HEK293 (cell line): ENCODE measurements at regions not wholly inside any gene's neighbourhood (a gene's known extent, or its start where the extent isn't known, plus 50 kb on each side); places are given as distances from the start of the nearest gene placed in this dataset.

ENCODE experiments used
- CTCF ChIA-PET: fragments of 350-600 bp; formaldehyde crosslinking; extraction: SDS; loops from one replicate; lab custom pipeline; 2021; ENCODE audit warnings: antibody characterized with exemption; lab: Yijun Ruan, JAX
- POLR2A ChIA-PET: fragments of 300-600 bp; formaldehyde crosslinking; extraction: SDS; loops from one replicate; lab custom pipeline; 2020; ENCODE audit warnings: antibody characterized with exemption, inconsistent platforms; lab: Yijun Ruan, JAX
- H3K27ac ChIP-seq: fragments of 200-500 bp; sonication (Bioruptor generic); 2 replicates; pipeline ENCODE4 v1.5.1; 2014; ENCODE audit warnings: low read depth, low read length, control low read depth, inconsistent platforms; ENCODE audit errors: extremely low read depth
- H3K36me3 ChIP-seq, 2 experiments: fragments of 200-500 bp in 1 of 2; sonication (Bioruptor generic) in 1 of 2; 1 replicate in 1 of 2; 2 replicates in 1 of 2; pipeline ENCODE4 v1.5.1; 2014 to 2017; ENCODE audit warnings: inconsistent platforms in 2 of 2, low read length in 2 of 2; ENCODE audit not compliant: control insufficient read depth in 2 of 2, insufficient read depth in 1 of 2
- H3K4me1 ChIP-seq: fragments of 200-500 bp; sonication (Bioruptor generic); 2 replicates; pipeline ENCODE4 v1.5.1; 2014; ENCODE audit warnings: mild to moderate bottlenecking, low read length, inconsistent platforms; ENCODE audit not compliant: control insufficient read depth, insufficient read depth
- H3K4me3 ChIP-seq: 2 replicates; pipeline ENCODE4 v1.5.1; 2011; ENCODE audit warnings: low read depth, mild to moderate bottlenecking, control low read depth, low read length, moderate library complexity
- H3K9me3 ChIP-seq: fragments of 200-500 bp; sonication (Bioruptor generic); 2 replicates; pipeline ENCODE4 v1.5.1; 2014; ENCODE audit warnings: low read depth, low read length, inconsistent platforms; ENCODE audit not compliant: control insufficient read depth, insufficient read depth
- GLI2 ChIP-seq: fragments of 450-650 bp; formaldehyde crosslinking; IDR thresholded peaks from 2 replicates; pipeline ENCODE4; 2017; ENCODE audit warnings: missing biosample characterization, missing genetic modification characterization, low read depth, borderline replicate concordance
- MYNN ChIP-seq: fragments of 450-650 bp; formaldehyde crosslinking; IDR thresholded peaks from 2 replicates; pipeline ENCODE4 v1.5.1; 2016; ENCODE audit warnings: missing biosample characterization, missing genetic modification characterization, borderline replicate concordance
- PRDM1 ChIP-seq: fragments of 450-650 bp; formaldehyde crosslinking; IDR thresholded peaks from 2 replicates; pipeline ENCODE4; 2016; ENCODE audit warnings: missing biosample characterization, missing genetic modification characterization
- REST ChIP-seq: fragments of 450-650 bp; formaldehyde crosslinking; IDR thresholded peaks from 2 replicates; pipeline ENCODE4 v1.5.1; 2016; ENCODE audit warnings: missing biosample characterization, missing genetic modification characterization
- ZBTB21 ChIP-seq: fragments of 450-650 bp; formaldehyde crosslinking; IDR thresholded peaks from 2 replicates; pipeline ENCODE4 v1.5.1; 2017; ENCODE audit warnings: missing biosample characterization, missing genetic modification characterization
- ZNF138 ChIP-seq: fragments of 450-650 bp; formaldehyde crosslinking; IDR thresholded peaks from 2 replicates; pipeline ENCODE4 v1.5.1; 2016; ENCODE audit warnings: missing biosample characterization, missing genetic modification characterization, borderline replicate concordance
- ZNF221 ChIP-seq: fragments of 450-650 bp; formaldehyde crosslinking; IDR thresholded peaks from 2 replicates; pipeline ENCODE4 v1.5.1; 2017; ENCODE audit warnings: missing biosample characterization, missing genetic modification characterization, borderline replicate concordance
- ZNF248 ChIP-seq: fragments of 450-650 bp; formaldehyde crosslinking; IDR thresholded peaks from 2 replicates; pipeline ENCODE4 v1.5.1; 2017; ENCODE audit warnings: missing biosample characterization, missing genetic modification characterization
- ZNF394 ChIP-seq: fragments of 450-650 bp; formaldehyde crosslinking; IDR thresholded peaks from 2 replicates; pipeline ENCODE4 v1.5.1; 2016; ENCODE audit warnings: missing biosample characterization, missing genetic modification characterization, mild to moderate bottlenecking, moderate library complexity, borderline replicate concordance
- ZNF398 ChIP-seq: fragments of 450-650 bp; formaldehyde crosslinking; IDR thresholded peaks from 2 replicates; pipeline ENCODE4 v1.5.1; 2017; ENCODE audit warnings: missing biosample characterization, missing genetic modification characterization
- ZNF423 ChIP-seq: fragments of 450-650 bp; formaldehyde crosslinking; IDR thresholded peaks from 2 replicates; pipeline ENCODE4 v1.5.1; 2016; ENCODE audit warnings: missing biosample characterization, missing genetic modification characterization
- ZNF473 ChIP-seq: fragments of 450-650 bp; formaldehyde crosslinking; IDR thresholded peaks from 2 replicates; pipeline ENCODE4 v1.5.1; 2017; ENCODE audit warnings: missing biosample characterization, missing genetic modification characterization
- ZNF610 ChIP-seq: fragments of 450-650 bp; formaldehyde crosslinking; IDR thresholded peaks from 2 replicates; pipeline ENCODE4 v1.5.1; 2016; ENCODE audit warnings: missing biosample characterization, missing genetic modification characterization, borderline replicate concordance
- ZNF658 ChIP-seq: fragments of 450-650 bp; formaldehyde crosslinking; IDR thresholded peaks from 2 replicates; pipeline ENCODE4; 2016; ENCODE audit warnings: missing biosample characterization, missing genetic modification characterization

GRCh38 chr6:103183831-103184411 is 1675.8 kb downstream of the HACE1 start:
- H3K27ac ChIP-seq, result no peak overlapping the region
- ChIA-PET POLR2A (no interaction called here), CTCF (no interaction called here)
- H3K36me3 ChIP-seq, result no peaks in the 10 kb centered on the region
- TF ChIP-seq REST (tag by site-specific recombination) (peak; percentile 89), ZNF221 (tag by site-specific recombination) (no peak)
- H3K9me3 ChIP-seq, result no peaks in the 10 kb centered on the region
- H3K4me3 ChIP-seq, result no peak overlapping the region
- no peaks in the 10 kb centered on the region for H3K4me1 ChIP-seq

- Histone ChIP-seq H3K4me3 (no peak overlapping the region), H3K9me3 (no peaks in the 10 kb centered on the region), H3K27ac (no peak overlapping the region), H3K4me1 (no peaks in the 10 kb centered on the region), H3K36me3 (no peaks in the 10 kb centered on the region)
- TF ChIP-seq ZNF248 (tag by site-specific recombination) (no peak), ZNF394 (tag by site-specific recombination) (no peak)
- ChIA-PET CTCF (no interaction called here), POLR2A (no interaction called here)
These were observed 1681.5 kb downstream of the HACE1 start for GRCh38 chr6:103178193-103178592.

GRCh38 chr6:103177791-103178190 is 1681.9 kb downstream of the HACE1 start:
- H3K27ac ChIP-seq, result no peak overlapping the region
- CTCF ChIA-PET, result no interaction called here
- no peak for TF ChIP-seq MYNN (tag by site-specific recombination)
- no peak for TF ChIP-seq ZBTB21 (tag by site-specific recombination)
- TF ChIP-seq ZNF423 (tag by site-specific recombination), result no peak
- no peak for TF ChIP-seq ZNF610
- no peak for TF ChIP-seq ZNF473 (tag by site-specific recombination)
- no peak for TF ChIP-seq ZNF658 (tag by site-specific recombination)
- no peak for TF ChIP-seq GLI2 (tag by site-specific recombination)
- TF ChIP-seq ZNF138 (tag by site-specific recombination), result no peak
- no peak for TF ChIP-seq PRDM1 (tag by site-specific recombination)
- TF ChIP-seq ZNF398 (tag by site-specific recombination), result no peak
- POLR2A ChIA-PET, result no interaction called here
- H3K9me3 ChIP-seq, result no peaks in the 10 kb centered on the region
- no peaks in the 10 kb centered on the region for H3K36me3 ChIP-seq
- no peaks in the 10 kb centered on the region for H3K4me1 ChIP-seq
- no peak overlapping the region for H3K4me3 ChIP-seq
